ENCODE measurements at regions not wholly inside any gene's neighbourhood (a gene's known extent, or its start where the extent isn't known, plus 50 kb on each side); places are given as distances from the start of the nearest gene placed in this dataset.

DNA sequence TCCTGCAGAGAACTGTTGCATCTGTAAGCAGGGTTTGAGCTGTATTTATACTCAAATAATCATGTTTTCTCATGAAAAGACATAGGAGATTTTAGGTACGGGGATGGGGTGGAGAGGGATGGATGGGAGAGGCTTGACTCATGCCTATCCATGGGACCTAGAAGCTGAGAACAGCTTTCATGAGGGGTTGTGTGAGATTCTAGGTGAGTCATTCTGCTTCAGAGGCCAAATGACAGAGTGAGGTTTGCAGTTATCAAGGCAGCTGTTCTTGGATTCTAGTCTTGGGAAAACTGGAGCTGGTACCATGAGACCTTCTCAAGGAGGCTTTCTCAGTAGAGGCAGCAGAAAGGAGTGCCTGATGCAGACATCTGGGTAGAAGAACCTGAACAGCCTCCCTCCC lies 746.9 kb downstream of the TYW1 start:
- Histone ChIP-seq H3K27me3 (ENCODE audit: insufficient read depth, low read length) (no peaks in the 10 kb centered on the region), H3K27ac (ENCODE audit: low read depth, low read length) (no peak overlapping the region), H3K4me1 (ENCODE audit: insufficient read depth, low read length) (no peaks in the 10 kb centered on the region), H3K4me2 (ENCODE audit: insufficient read depth, low read length) (no peak overlapping the region), H2AFZ (ENCODE audit: low read length) (no peak overlapping the region), H3K79me2 (ENCODE audit: insufficient read depth, low read length) (no peaks in the 10 kb centered on the region), H3K4me3 (ENCODE audit: insufficient read depth, low read length) (no peak overlapping the region), H3K9me3 (ENCODE audit: low read depth, low read length) (no peaks in the 10 kb centered on the region), H4K20me1 (ENCODE audit: insufficient read depth, low read length) (no peaks in the 10 kb centered on the region), H3K36me3 (ENCODE audit: insufficient read depth, low read length) (no peaks in the 10 kb centered on the region)
- peak; percentile 43 for DNase-seq (ENCODE audit: insufficient read length, low spot score, missing footprints)
- TF ChIP-seq, protein P1, sequence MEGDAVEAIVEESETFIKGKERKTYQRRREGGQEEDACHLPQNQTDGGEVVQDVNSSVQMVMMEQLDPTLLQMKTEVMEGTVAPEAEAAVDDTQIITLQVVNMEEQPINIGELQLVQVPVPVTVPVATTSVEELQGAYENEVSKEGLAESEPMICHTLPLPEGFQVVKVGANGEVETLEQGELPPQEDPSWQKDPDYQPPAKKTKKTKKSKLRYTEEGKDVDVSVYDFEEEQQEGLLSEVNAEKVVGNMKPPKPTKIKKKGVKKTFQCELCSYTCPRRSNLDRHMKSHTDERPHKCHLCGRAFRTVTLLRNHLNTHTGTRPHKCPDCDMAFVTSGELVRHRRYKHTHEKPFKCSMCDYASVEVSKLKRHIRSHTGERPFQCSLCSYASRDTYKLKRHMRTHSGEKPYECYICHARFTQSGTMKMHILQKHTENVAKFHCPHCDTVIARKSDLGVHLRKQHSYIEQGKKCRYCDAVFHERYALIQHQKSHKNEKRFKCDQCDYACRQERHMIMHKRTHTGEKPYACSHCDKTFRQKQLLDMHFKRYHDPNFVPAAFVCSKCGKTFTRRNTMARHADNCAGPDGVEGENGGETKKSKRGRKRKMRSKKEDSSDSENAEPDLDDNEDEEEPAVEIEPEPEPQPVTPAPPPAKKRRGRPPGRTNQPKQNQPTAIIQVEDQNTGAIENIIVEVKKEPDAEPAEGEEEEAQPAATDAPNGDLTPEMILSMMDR (IDR thresholded peaks at IDR 0.05; ENCODE audit: extremely low read depth, low read depth, low read length) = no peak

- Histone ChIP-seq H4K20me1 (ENCODE audit: insufficient read depth, low read length) (no peaks in the 10 kb centered on the region), H3K36me3 (ENCODE audit: insufficient read depth, low read length) (no peaks in the 10 kb centered on the region), H3K27me3 (ENCODE audit: insufficient read depth, low read length) (no peaks in the 10 kb centered on the region), H3K4me3 (ENCODE audit: insufficient read depth, low read length) (no peak overlapping the region), H3K79me2 (ENCODE audit: insufficient read depth, low read length) (no peaks in the 10 kb centered on the region), H3K9me3 (ENCODE audit: low read depth, low read length) (no peaks in the 10 kb centered on the region), H2AFZ (ENCODE audit: low read length) (no peak overlapping the region), H3K27ac (ENCODE audit: low read depth, low read length) (no peak overlapping the region), H3K4me2 (ENCODE audit: insufficient read depth, low read length) (no peak overlapping the region), H3K4me1 (ENCODE audit: insufficient read depth, low read length) (no peaks in the 10 kb centered on the region)
- TF ChIP-seq, protein P1 (IDR thresholded peaks at IDR 0.05; ENCODE audit: extremely low read depth, low read depth, low read length) = no peak
- no peak for DNase-seq (ENCODE audit: insufficient read length, low spot score, missing footprints)
These were observed 755.6 kb downstream of the TYW1 start for GRCh38 chr7:67752227-67752626.

DNA sequence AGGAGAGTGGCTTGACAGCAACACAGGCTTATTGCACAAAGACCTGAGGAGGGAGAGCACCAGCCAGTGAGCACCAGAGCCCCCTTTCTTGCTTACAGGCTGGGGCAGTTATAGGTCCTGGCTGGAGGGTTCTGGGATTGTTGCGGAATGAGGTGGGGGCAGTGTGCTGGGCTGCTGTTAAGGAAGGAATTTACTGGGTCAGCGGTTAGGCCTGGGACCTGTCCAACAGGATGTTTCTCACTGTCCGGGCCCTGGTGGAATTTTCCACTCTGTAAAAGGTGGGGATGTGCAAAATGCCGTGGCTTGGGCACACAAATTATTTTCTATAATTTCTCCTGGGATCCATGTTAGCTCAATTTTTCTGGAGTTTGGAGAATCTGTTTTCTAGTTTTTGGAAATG lies 757.3 kb downstream of the TYW1 start:
- H4K20me1 ChIP-seq (ENCODE audit: insufficient read depth, low read length) = no peaks in the 10 kb centered on the region
- no peak overlapping the region for H2AFZ ChIP-seq (ENCODE audit: low read length)
- H3K9me3 ChIP-seq (ENCODE audit: low read depth, low read length) = no peaks in the 10 kb centered on the region
- no peaks in the 10 kb centered on the region for H3K79me2 ChIP-seq (ENCODE audit: insufficient read depth, low read length)
- no peaks in the 10 kb centered on the region for H3K36me3 ChIP-seq (ENCODE audit: insufficient read depth, low read length)
- TF ChIP-seq, protein P1 (IDR thresholded peaks at IDR 0.05; ENCODE audit: extremely low read depth, low read depth, low read length) = no peak
- no peak for DNase-seq (ENCODE audit: insufficient read length, low spot score, missing footprints)
- H3K27me3 ChIP-seq (ENCODE audit: insufficient read depth, low read length) = no peaks in the 10 kb centered on the region
- no peak overlapping the region for H3K27ac ChIP-seq (ENCODE audit: low read depth, low read length)
- H3K4me1 ChIP-seq (ENCODE audit: insufficient read depth, low read length) = no peaks in the 10 kb centered on the region
- H3K4me2 ChIP-seq (ENCODE audit: insufficient read depth, low read length) = no peak overlapping the region
- H3K4me3 ChIP-seq (ENCODE audit: insufficient read depth, low read length) = no peak overlapping the region

DNA sequence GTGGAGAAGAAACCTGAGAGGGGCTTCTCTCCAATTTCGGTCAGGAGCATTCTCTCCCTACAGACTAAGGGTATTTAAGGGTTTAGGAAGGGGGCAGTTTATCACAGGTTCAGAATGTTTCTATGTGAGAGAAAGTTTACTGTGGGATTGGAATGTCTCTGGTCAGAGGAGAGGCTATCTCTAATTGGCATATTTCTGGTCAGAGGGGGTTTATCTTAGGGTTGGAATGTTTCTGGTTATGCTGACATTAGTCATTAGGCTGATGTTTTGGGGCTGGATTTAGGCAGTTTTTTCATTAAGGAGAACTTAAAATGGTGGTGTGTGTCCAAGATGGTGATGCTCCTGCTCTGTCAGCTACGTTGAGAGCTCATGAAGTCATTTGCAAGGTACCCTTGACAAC lies 758.0 kb downstream of the TYW1 start:
- Histone ChIP-seq H3K36me3 (ENCODE audit: insufficient read depth, low read length) (no peaks in the 10 kb centered on the region), H3K4me1 (ENCODE audit: insufficient read depth, low read length) (no peaks in the 10 kb centered on the region), H3K27ac (ENCODE audit: low read depth, low read length) (no peak overlapping the region), H3K4me3 (ENCODE audit: insufficient read depth, low read length) (no peak overlapping the region), H3K9me3 (ENCODE audit: low read depth, low read length) (no peaks in the 10 kb centered on the region), H3K79me2 (ENCODE audit: insufficient read depth, low read length) (no peaks in the 10 kb centered on the region), H4K20me1 (ENCODE audit: insufficient read depth, low read length) (no peaks in the 10 kb centered on the region), H3K27me3 (ENCODE audit: insufficient read depth, low read length) (no peaks in the 10 kb centered on the region), H3K4me2 (ENCODE audit: insufficient read depth, low read length) (no peak overlapping the region), H2AFZ (ENCODE audit: low read length) (no peak overlapping the region)
- no peak for DNase-seq (ENCODE audit: insufficient read length, low spot score, missing footprints)
- TF ChIP-seq, protein P1 (IDR thresholded peaks at IDR 0.05; ENCODE audit: extremely low read depth, low read depth, low read length) = no peak

All from osteoblast (primary cell).